ENCODE measurements at regions not wholly inside any gene's neighbourhood (a gene's known extent, or its start where the extent isn't known, plus 50 kb on each side); places are given as distances from the start of the nearest gene placed in this dataset.

GRCh38 chr7:128148676-128149075 lies 92.4 kb upstream of the LEP start:
- POLR2A ChIA-PET, result no interaction called here
- no peak for DNase-seq (ENCODE audit: low spot score)
- Mint-ChIP-seq H3K4me1 (peaks cover 28% of the 10 kb centered on the region), H3K36me3 (peaks cover 2% of the 10 kb centered on the region; the same call in 1 of the 2 replicates), H3K27ac (no peak overlapping the region), H3K4me3 (no peak overlapping the region), H3K9me3 (peaks cover 2% of the 10 kb centered on the region), H3K27me3 (ENCODE audit: low read depth) (peaks cover 21% of the 10 kb centered on the region)
- ATAC-seq, result no peak
- TF ChIP-seq NR1H2 (CRISPR knock-in tag; IDR thresholded peaks at IDR 0.05) (no peak), MYBL2 (CRISPR knock-in tag; IDR thresholded peaks at IDR 0.05) (no peak), ZNF263 (CRISPR knock-in tag; IDR thresholded peaks at IDR 0.05; ENCODE audit: low read depth) (no peak), OVOL2 (CRISPR knock-in tag; IDR thresholded peaks at IDR 0.05; ENCODE audit: borderline replicate concordance) (no peak), ZNF671 (CRISPR knock-in tag; IDR thresholded peaks at IDR 0.05) (no peak), MXD4 (CRISPR knock-in tag; IDR thresholded peaks at IDR 0.05; ENCODE audit: borderline replicate concordance) (no peak), ATF6 (CRISPR knock-in tag; IDR thresholded peaks at IDR 0.05) (no peak), FOXJ3 (CRISPR knock-in tag; IDR thresholded peaks at IDR 0.05; ENCODE audit: borderline replicate concordance) (no peak), FOXP1 (CRISPR knock-in tag; IDR thresholded peaks at IDR 0.05; ENCODE audit: borderline replicate concordance) (no peak), ELF4 (CRISPR knock-in tag; IDR thresholded peaks at IDR 0.05; ENCODE audit: low read depth) (no peak), RELA (CRISPR knock-in tag; IDR thresholded peaks at IDR 0.05; ENCODE audit: borderline replicate concordance) (no peak), ZNF317 (CRISPR knock-in tag; IDR thresholded peaks at IDR 0.05; ENCODE audit: borderline replicate concordance, low read depth) (no peak), SMAD3 (CRISPR knock-in tag; IDR thresholded peaks at IDR 0.05; ENCODE audit: borderline replicate concordance) (no peak), RORB (CRISPR knock-in tag; IDR thresholded peaks at IDR 0.05) (no peak), NR3C1 (CRISPR knock-in tag; conservative IDR thresholded peaks at IDR 0.05; ENCODE audit: low read depth) (no peak)
- TF ChIP-seq, protein P1, sequence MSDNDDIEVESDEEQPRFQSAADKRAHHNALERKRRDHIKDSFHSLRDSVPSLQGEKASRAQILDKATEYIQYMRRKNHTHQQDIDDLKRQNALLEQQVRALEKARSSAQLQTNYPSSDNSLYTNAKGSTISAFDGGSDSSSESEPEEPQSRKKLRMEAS (CRISPR knock-in tag; IDR thresholded peaks at IDR 0.05), result no peak
- CTCF ChIA-PET, result interaction anchor here (4.4 kb wide), 1 partner anchor 61 kb away, joined by 26 read pairs; no protein-coding TSS in a partner anchor

GRCh38 chr7:128150223-128150865 lies 90.7 kb upstream of the LEP start:
- POLR2A ChIA-PET, result no interaction called here
- ATAC-seq (no peak), DNase-seq (ENCODE audit: low spot score) (no peak)
- Mint-ChIP-seq H3K27ac (no peak overlapping the region), H3K27me3 (ENCODE audit: low read depth) (peaks cover 19% of the 10 kb centered on the region), H3K4me3 (no peak overlapping the region), H3K4me1 (peaks cover 45% of the 10 kb centered on the region), H3K36me3 (no peaks in the 10 kb centered on the region), H3K9me3 (no peaks in the 10 kb centered on the region)
- CTCF ChIA-PET, result no interaction called here
- TF ChIP-seq TEAD1 (CRISPR knock-in tag; IDR thresholded peaks at IDR 0.05), result no peak
- no peak for TF ChIP-seq FOXP1 (CRISPR knock-in tag; IDR thresholded peaks at IDR 0.05; ENCODE audit: borderline replicate concordance)
- no peak for TF ChIP-seq ZNF671 (CRISPR knock-in tag; IDR thresholded peaks at IDR 0.05)
- TF ChIP-seq PRDM15 (CRISPR knock-in tag; IDR thresholded peaks at IDR 0.05), result no peak
- TF ChIP-seq, protein P2, sequence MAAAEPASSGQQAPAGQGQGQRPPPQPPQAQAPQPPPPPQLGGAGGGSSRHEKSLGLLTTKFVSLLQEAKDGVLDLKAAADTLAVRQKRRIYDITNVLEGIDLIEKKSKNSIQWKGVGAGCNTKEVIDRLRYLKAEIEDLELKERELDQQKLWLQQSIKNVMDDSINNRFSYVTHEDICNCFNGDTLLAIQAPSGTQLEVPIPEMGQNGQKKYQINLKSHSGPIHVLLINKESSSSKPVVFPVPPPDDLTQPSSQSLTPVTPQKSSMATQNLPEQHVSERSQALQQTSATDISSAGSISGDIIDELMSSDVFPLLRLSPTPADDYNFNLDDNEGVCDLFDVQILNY (CRISPR knock-in tag; IDR thresholded peaks at IDR 0.05), result no peak
- TF ChIP-seq RORB (CRISPR knock-in tag; IDR thresholded peaks at IDR 0.05), result no peak
- TF ChIP-seq FOXK1 (CRISPR knock-in tag; IDR thresholded peaks at IDR 0.05), result no peak
- TF ChIP-seq, protein P3, sequence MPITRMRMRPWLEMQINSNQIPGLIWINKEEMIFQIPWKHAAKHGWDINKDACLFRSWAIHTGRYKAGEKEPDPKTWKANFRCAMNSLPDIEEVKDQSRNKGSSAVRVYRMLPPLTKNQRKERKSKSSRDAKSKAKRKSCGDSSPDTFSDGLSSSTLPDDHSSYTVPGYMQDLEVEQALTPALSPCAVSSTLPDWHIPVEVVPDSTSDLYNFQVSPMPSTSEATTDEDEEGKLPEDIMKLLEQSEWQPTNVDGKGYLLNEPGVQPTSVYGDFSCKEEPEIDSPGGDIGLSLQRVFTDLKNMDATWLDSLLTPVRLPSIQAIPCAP (CRISPR knock-in tag; IDR thresholded peaks at IDR 0.05), result no peak
- no peak for TF ChIP-seq ERG (CRISPR knock-in tag; IDR thresholded peaks at IDR 0.05)
- TF ChIP-seq, protein P4, sequence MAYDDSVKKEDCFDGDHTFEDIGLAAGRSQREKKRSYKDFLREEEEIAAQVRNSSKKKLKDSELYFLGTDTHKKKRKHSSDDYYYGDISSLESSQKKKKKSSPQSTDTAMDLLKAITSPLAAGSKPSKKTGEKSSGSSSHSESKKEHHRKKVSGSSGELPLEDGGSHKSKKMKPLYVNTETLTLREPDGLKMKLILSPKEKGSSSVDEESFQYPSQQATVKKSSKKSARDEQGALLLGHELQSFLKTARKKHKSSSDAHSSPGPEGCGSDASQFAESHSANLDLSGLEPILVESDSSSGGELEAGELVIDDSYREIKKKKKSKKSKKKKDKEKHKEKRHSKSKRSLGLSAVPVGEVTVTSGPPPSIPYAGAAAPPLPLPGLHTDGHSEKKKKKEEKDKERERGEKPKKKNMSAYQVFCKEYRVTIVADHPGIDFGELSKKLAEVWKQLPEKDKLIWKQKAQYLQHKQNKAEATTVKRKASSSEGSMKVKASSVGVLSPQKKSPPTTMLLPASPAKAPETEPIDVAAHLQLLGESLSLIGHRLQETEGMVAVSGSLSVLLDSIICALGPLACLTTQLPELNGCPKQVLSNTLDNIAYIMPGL (CRISPR knock-in tag; IDR thresholded peaks at IDR 0.05), result no peak
- no peak for TF ChIP-seq GRHL2 (CRISPR knock-in tag; IDR thresholded peaks at IDR 0.05; ENCODE audit: insufficient replicate concordance, severe bottlenecking)
- TF ChIP-seq ZNF121 (CRISPR knock-in tag; IDR thresholded peaks at IDR 0.05), result no peak
